ENCODE measurements at regions not wholly inside any gene's neighbourhood (a gene's known extent, or its start where the extent isn't known, plus 50 kb on each side); places are given as distances from the start of the nearest gene placed in this dataset.

GRCh38 chr3:84128024-84128423, 830.8 kb upstream of the CADM2 start:
- TF ChIP-seq POLR2A (IDR thresholded peaks at IDR 0.05; ENCODE audit: low read depth, low read length) (no peak), CTCF (IDR thresholded peaks at IDR 0.05 in 2 of 3, conservative IDR thresholded peaks at IDR 0.05 in 1 of 3; ENCODE audit: control insufficient read depth in 2 of 3, extremely low read depth in 1 of 3, insufficient read depth in 1 of 3, low read depth in 3 of 3, low read length in 3 of 3) (no peak), POU2F2 (IDR thresholded peaks at IDR 0.05; ENCODE audit: borderline replicate concordance, low read depth, low read length) (no peak), ATF7 (IDR thresholded peaks at IDR 0.05; ENCODE audit: low read depth) (no peak), NFXL1 (IDR thresholded peaks at IDR 0.05; ENCODE audit: borderline replicate concordance) (no peak), ZBED1 (IDR thresholded peaks at IDR 0.05; ENCODE audit: borderline replicate concordance) (no peak), FOS (IDR thresholded peaks at IDR 0.05; ENCODE audit: borderline replicate concordance, extremely low read depth, insufficient read length) (no peak), ATF3 (IDR thresholded peaks at IDR 0.05; ENCODE audit: borderline replicate concordance, extremely low read depth, low read depth, low read length) (no peak), HDGF (IDR thresholded peaks at IDR 0.05) (no peak), SUZ12 (IDR thresholded peaks at IDR 0.05; ENCODE audit: unreplicated experiment) (no peak)

Measured in GM12878 (cell line).